ENCODE measurements at regions not wholly inside any gene's neighbourhood (a gene's known extent, or its start where the extent isn't known, plus 50 kb on each side); places are given as distances from the start of the nearest gene placed in this dataset.
"Not testable (repeated sequence)": the region's sequence is repeated elsewhere in the genome, so short reads cannot be mapped to it uniquely, and the experiment has no call there.

DNA sequence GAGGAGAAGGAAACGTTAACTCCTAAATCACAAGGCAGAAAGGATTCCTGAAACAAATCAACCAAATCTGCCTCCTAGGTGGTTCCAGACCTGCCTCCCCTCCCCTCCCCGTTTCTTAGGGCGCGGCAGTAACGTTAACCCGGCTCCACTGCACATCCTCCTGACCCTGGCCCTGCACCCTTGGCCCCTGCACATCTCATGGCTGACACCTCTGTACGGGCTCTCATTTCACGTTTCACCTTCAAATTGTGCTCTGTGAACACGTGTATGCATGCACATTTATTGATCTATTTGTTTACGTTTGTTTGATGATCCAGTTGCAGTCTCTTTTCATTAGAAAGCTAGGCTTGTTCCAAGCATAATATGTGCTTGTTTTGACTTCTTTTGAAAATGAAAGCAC is 358.1 kb downstream of the ADGRD1 start:
- no peak for DNase-seq
- TF ChIP-seq POLR2A (IDR thresholded peaks at IDR 0.05): no peak
- no peak for TF ChIP-seq CTCF (IDR thresholded peaks at IDR 0.05)
- intact Hi-C loops (cut with DNase I; ENCODE audit: low total_unique reads): loop anchor here (2.0 kb wide), 1 partner anchor 333 kb away; no protein-coding TSS in a partner anchor
- Histone ChIP-seq H3K36me3 (no peaks in the 10 kb centered on the region), H3K4me1 (no peaks in the 10 kb centered on the region), H3K27ac (no peak overlapping the region), H3K9me3 (no peaks in the 10 kb centered on the region), H3K4me3 (no peak overlapping the region), H3K27me3 (no peaks in the 10 kb centered on the region)

- intact Hi-C loops (cut with DNase I; ENCODE audit: low total_unique reads); H3K9me3 ChIP-seq; H3K4me1 ChIP-seq; H3K36me3 ChIP-seq; H3K4me3 ChIP-seq; DNase-seq; H3K27ac ChIP-seq; H3K27me3 ChIP-seq: not testable (repeated sequence)
Measured at GRCh38 chr12:131312382-131312781, 358.7 kb downstream of the ADGRD1 start.

GRCh38 chr12:131312793-131313545 is 359.3 kb downstream of the ADGRD1 start:
- DNase-seq: no peak

GRCh38 chr12:131313635-131314034 is 359.9 kb downstream of the ADGRD1 start:
- Histone ChIP-seq H3K27me3 (no peaks in the 10 kb centered on the region), H3K4me1 (no peaks in the 10 kb centered on the region), H3K9me3 (no peaks in the 10 kb centered on the region), H3K27ac (no peak overlapping the region), H3K4me3 (no peak overlapping the region), H3K36me3 (no peaks in the 10 kb centered on the region)
- no peak for DNase-seq
- TF ChIP-seq POLR2A (IDR thresholded peaks at IDR 0.05): no peak
- no peak for TF ChIP-seq CTCF (IDR thresholded peaks at IDR 0.05)
- intact Hi-C loops (cut with DNase I; ENCODE audit: low total_unique reads): no loop called here

More at GRCh38 chr12:131312793-131313545, 359.3 kb downstream of the ADGRD1 start:
- Histone ChIP-seq H3K27ac (no peak overlapping the region), H3K4me3 (no peak overlapping the region), H3K4me1 (no peaks in the 10 kb centered on the region), H3K9me3 (no peaks in the 10 kb centered on the region), H3K27me3 (no peaks in the 10 kb centered on the region), H3K36me3 (no peaks in the 10 kb centered on the region)
- no peak for TF ChIP-seq CTCF (IDR thresholded peaks at IDR 0.05)
- no peak for TF ChIP-seq POLR2A (IDR thresholded peaks at IDR 0.05)
- intact Hi-C loops (cut with DNase I; ENCODE audit: low total_unique reads): no loop called here

- no peak overlapping the region for H3K27ac ChIP-seq
- no peaks in the 10 kb centered on the region for H3K36me3 ChIP-seq
- no peaks in the 10 kb centered on the region for H3K9me3 ChIP-seq
- no peaks in the 10 kb centered on the region for H3K4me1 ChIP-seq
- no peak for DNase-seq
- intact Hi-C loops (cut with DNase I; ENCODE audit: low total_unique reads): no loop called here
- TF ChIP-seq POLR2A (IDR thresholded peaks at IDR 0.05): no peak
- no peaks in the 10 kb centered on the region for H3K27me3 ChIP-seq
- no peak overlapping the region for H3K4me3 ChIP-seq
Measured at GRCh38 chr12:131314524-131315090, 360.9 kb downstream of the ADGRD1 start.

DNA sequence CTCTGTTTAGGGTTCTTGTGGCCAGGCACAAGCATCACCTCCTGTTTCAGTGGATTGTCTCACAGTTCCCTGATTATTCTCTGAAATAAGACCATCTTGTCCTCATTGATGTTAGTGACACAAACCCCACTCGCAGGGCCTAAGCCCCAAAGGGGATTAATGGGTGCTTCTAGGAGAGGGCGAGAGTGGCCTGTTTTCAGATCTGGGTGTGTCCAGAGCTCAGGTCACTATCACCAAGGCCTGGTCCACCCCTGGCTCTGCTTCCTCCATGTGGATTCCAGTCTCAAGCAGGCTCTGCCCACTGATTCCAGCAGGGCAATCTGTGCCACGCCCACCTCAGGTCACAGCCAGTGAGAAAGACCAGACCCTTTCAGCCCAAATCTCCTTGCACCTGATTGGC is 361.9 kb downstream of the ADGRD1 start:
- no peaks in the 10 kb centered on the region for H3K4me1 ChIP-seq
- H3K4me3 ChIP-seq: no peak overlapping the region
- TF ChIP-seq POLR2A (IDR thresholded peaks at IDR 0.05) (no peak), CTCF (IDR thresholded peaks at IDR 0.05) (no peak)
- DNase-seq: no peak
- no peaks in the 10 kb centered on the region for H3K27me3 ChIP-seq
- H3K9me3 ChIP-seq: no peaks in the 10 kb centered on the region
- intact Hi-C loops (cut with DNase I; ENCODE audit: low total_unique reads): no loop called here
- no peak overlapping the region for H3K27ac ChIP-seq
- H3K36me3 ChIP-seq: no peaks in the 10 kb centered on the region

Data from uterus (tissue), 3 donors.